ENCODE measurements at regions not wholly inside any gene's neighbourhood (a gene's known extent, or its start where the extent isn't known, plus 50 kb on each side); places are given as distances from the start of the nearest gene placed in this dataset.
A peak's percentile ranks its signal among the peaks of the same experiment; 100 is the strongest.

- peaks cover 0 to 19% of the 10 kb centered on the region in 2 donors for H3K4me1 Mint-ChIP-seq
- Histone ChIP-seq H3K9me3 (ENCODE audit: control insufficient read depth, insufficient read depth, low read length) (no peaks in the 10 kb centered on the region), H3K36me3 (ENCODE audit: control insufficient read depth, insufficient read depth, low read length) (no peaks in the 10 kb centered on the region), H3K27me3 (ENCODE audit: control insufficient read depth, insufficient read depth, low read length) (no peaks in the 10 kb centered on the region), H3K27ac (ENCODE audit: low read length) (no peak overlapping the region), H3K4me3 (ENCODE audit: low read length) (no peak overlapping the region), H3K4me1 (ENCODE audit: control insufficient read depth, insufficient read depth, low read length) (peaks cover 13% of the 10 kb centered on the region)
- DNase-seq (no peak), ATAC-seq (no peak)
- H3K27ac Mint-ChIP-seq, result no peak overlapping the region
- intact Hi-C loops (cut with micrococcal nuclease), result no loop called here
- no peaks in the 10 kb centered on the region for H3K36me3 Mint-ChIP-seq
- peaks cover 7 to 20% of the 10 kb centered on the region in 2 donors for H3K27me3 Mint-ChIP-seq (ENCODE audit: low read depth in 2 of 2)
- TF ChIP-seq CTCF (IDR thresholded peaks at IDR 0.05), result no peak
- no peak overlapping the region for H3K4me3 Mint-ChIP-seq
- H3K9me3 Mint-ChIP-seq, result no peaks in the 10 kb centered on the region
Measured at GRCh38 chr6:45715508-45715803, 300.2 kb downstream of the CLIC5 start.

- Histone ChIP-seq H3K36me3 (ENCODE audit: control insufficient read depth, insufficient read depth, low read length) (no peaks in the 10 kb centered on the region), H3K4me3 (ENCODE audit: low read length) (no peak overlapping the region), H3K4me1 (ENCODE audit: control insufficient read depth, insufficient read depth, low read length) (peaks cover 14% of the 10 kb centered on the region), H3K27ac (ENCODE audit: low read length) (no peak overlapping the region), H3K27me3 (ENCODE audit: control insufficient read depth, insufficient read depth, low read length) (no peaks in the 10 kb centered on the region), H3K9me3 (ENCODE audit: control insufficient read depth, insufficient read depth, low read length) (no peaks in the 10 kb centered on the region)
- TF ChIP-seq CTCF (IDR thresholded peaks at IDR 0.05), result peak; percentile 69
- Mint-ChIP-seq H3K4me3 (no peak overlapping the region), H3K9me3 (no peaks in the 10 kb centered on the region), H3K36me3 (no peaks in the 10 kb centered on the region), H3K27ac (no peak overlapping the region), H3K27me3 (ENCODE audit: low read depth in 2 of 2) (peaks cover 7 to 20% of the 10 kb centered on the region in 2 donors), H3K4me1 (peaks cover 0 to 19% of the 10 kb centered on the region in 2 donors)
- intact Hi-C loops (cut with micrococcal nuclease), result loop anchor here (1.0 kb wide), 1 partner anchor 1060 kb away; no protein-coding TSS in a partner anchor
- DNase-seq, result peak in 1 of 2 donors; percentile 85
- 12% methylated on average over 5 of the region's 6 CpGs for WGBS (ENCODE audit: insufficient coverage)
- peak; percentile 72 to 85 (median 82) for ATAC-seq
Measured at GRCh38 chr6:45714741-45715507, 300.7 kb downstream of the CLIC5 start.

GRCh38 chr6:45714006-45714730 lies 301.5 kb downstream of the CLIC5 start:
- no peaks in the 10 kb centered on the region for H3K27me3 ChIP-seq (ENCODE audit: control insufficient read depth, insufficient read depth, low read length)
- peaks cover 0 to 19% of the 10 kb centered on the region in 2 donors for H3K4me1 Mint-ChIP-seq
- H3K36me3 Mint-ChIP-seq, result no peaks in the 10 kb centered on the region
- H3K4me3 ChIP-seq (ENCODE audit: low read length), result no peak overlapping the region
- no peaks in the 10 kb centered on the region for H3K9me3 Mint-ChIP-seq
- H3K4me1 ChIP-seq (ENCODE audit: control insufficient read depth, insufficient read depth, low read length), result peaks cover 14% of the 10 kb centered on the region
- 60% methylated on average over 10 of the region's 11 CpGs for WGBS (ENCODE audit: insufficient coverage)
- H3K4me3 Mint-ChIP-seq, result no peak overlapping the region
- H3K27ac Mint-ChIP-seq, result no peak overlapping the region
- ATAC-seq (no peak), DNase-seq (no peak)
- H3K36me3 ChIP-seq (ENCODE audit: control insufficient read depth, insufficient read depth, low read length), result no peaks in the 10 kb centered on the region
- intact Hi-C loops (cut with micrococcal nuclease), result loop anchor here (1.0 kb wide), 1 partner anchor 1059 kb away; no protein-coding TSS in a partner anchor
- no peak for TF ChIP-seq CTCF (IDR thresholded peaks at IDR 0.05)
- peaks cover 7 to 20% of the 10 kb centered on the region in 2 donors for H3K27me3 Mint-ChIP-seq (ENCODE audit: low read depth in 2 of 2)
- no peak overlapping the region for H3K27ac ChIP-seq (ENCODE audit: low read length)
- H3K9me3 ChIP-seq (ENCODE audit: control insufficient read depth, insufficient read depth, low read length), result no peaks in the 10 kb centered on the region

Data from natural killer cell (primary cell).